ENCODE measurements at regions not wholly inside any gene's neighbourhood (a gene's known extent, or its start where the extent isn't known, plus 50 kb on each side); places are given as distances from the start of the nearest gene placed in this dataset.

DNA sequence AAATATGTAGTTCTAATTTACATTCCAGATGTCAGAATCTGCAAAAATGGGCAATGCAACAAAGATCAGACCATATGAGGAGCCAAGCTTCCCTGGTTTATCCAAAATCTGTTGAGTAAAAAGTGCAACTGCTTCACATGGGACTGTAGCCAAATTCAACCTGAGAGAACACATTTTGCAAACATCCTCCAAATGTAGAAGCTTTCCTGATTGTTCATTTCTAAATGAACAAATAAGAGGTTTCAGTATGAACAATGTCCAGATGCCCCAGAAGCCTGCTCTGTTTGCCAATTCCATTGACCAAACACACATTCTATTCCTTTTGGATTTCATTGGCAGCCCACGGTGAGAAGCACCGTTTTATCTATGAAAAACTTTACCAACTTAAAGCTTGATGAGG is 117.9 kb upstream of the OSR1 start:
- ChIA-PET CTCF (no interaction called here), POLR2A (no interaction called here)

DNA sequence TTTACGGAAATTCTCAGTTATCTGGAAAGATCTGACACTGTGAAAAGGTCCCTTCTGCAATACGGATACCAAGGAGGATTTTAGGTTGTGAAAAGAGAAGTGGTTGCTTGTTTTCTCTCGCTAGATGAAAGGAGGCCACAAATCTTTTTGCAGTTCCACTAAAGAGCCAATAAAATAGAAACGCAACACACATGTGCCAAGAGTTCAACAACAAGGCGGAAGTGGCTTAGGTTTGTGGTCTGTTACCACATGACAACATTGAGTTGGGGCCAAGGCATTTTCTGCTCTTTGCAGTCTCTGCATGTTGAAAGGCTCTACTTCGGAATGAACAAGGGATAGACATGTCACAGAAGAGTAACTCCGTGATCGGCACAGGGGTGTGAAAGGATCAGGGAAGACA is 115.7 kb upstream of the OSR1 start:
- ChIA-PET CTCF (no interaction called here), POLR2A (no interaction called here)

DNA sequence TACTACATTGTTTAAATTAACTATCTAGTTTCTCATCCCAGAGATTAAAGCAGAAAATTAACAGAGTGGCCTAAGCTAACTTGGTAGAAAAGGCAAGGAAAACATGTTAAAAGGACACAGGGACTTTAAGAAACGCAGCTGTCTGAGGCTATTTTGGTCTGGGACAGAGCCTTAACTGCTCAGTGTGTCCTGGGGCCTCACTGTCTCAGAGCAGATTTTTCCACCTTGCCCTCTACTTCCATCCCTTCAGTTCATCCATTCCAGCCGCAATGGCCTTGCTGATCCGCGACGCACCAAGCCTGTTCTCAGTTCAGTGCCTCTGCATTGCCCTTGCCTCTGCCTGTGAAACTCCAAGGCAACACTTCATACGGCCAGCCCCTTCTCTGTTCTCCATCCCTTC is 114.9 kb upstream of the OSR1 start:
- POLR2A ChIA-PET: no interaction called here

DNA sequence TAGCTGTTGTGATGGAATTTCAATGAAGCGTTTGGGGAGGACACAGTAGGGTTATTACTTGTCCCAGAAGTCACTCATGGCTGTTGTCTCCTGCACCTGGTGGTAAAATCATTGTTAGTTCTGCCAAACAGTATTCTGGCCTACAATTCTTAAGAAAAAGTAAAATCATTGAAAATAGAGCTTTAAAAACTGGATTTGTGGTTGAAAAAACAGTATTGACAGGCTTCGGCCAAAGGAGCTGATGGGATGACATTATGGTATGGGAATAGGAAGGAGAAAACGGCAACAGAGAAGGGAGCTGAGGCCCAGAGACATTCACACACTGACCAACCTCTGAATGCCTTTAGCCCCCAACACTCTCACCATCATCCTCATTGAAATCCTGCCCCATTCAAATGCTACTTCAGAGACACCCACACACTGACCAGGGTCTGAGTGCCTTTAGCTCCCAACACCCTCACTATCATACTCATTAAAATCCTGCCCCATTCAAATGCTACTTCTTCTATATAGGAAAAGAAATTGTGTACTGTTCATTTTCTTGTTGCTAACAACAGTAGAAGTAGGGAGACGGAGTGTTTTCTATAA is 114.1 kb upstream of the OSR1 start:
- ChIA-PET POLR2A (no interaction called here), CTCF (no interaction called here)

More for the DNA sequence above, 114.9 kb upstream of the OSR1 start:
- CTCF ChIA-PET: no interaction called here

DNA sequence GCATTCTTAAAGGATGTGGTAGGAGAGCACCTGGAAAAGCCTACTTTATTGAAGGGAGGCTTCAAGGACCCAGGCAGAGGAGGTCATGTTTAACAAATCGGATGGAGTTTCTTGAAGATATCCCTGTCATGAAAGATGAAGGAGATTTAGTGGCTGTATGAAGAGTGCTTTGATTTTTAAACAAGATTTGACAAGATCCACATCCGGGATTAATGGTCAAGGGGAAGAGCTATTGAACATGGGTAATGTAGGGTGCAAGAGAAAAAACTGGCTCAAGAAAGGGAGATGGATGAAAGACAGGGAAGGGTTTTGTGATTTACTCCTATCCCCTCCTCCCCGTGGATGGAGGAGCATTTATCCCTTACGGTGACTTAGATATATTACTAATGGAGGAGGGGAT is 113.1 kb upstream of the OSR1 start:
- ChIA-PET CTCF (no interaction called here), POLR2A (no interaction called here)

DNA sequence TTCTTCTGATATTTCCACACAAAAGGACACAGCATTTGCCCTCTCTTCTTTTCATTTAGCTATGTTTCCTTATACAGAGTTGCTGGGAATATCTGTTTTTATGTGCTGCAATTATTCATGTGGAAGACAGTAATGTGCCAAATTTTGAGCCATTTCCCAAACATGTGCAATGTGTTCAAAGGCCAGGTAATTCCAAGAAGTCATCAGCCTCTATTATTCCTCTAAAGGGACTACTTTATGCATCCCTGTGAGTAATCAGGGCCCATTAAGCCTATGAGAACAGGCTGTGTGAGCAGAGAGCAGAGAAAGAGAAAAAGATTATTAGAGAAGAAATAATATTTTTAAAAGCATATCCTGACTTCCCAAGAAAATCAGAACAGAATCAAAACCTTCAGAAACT is 107.6 kb upstream of the OSR1 start:
- ChIA-PET POLR2A (no interaction called here), CTCF (no interaction called here)

DNA sequence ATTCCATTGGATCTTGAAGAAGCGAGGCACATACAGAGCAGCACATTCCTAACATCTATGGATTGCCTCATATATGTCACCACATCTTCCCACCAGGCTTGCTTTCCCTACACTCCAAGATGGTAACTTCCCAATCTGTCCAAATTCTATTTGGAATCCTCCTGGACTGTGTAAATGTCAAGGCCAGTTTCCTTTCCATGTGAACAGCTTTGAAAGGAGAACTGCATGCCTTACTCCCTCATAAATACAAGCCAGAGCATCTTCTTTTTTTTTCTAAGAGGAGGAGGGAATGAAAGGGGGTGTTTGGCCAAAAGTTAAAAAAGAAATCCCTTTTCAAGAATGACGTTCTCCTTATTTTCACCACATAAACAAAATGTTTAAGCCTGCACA is 103.8 kb upstream of the OSR1 start:
- ChIA-PET CTCF (no interaction called here), POLR2A (no interaction called here)

DNA sequence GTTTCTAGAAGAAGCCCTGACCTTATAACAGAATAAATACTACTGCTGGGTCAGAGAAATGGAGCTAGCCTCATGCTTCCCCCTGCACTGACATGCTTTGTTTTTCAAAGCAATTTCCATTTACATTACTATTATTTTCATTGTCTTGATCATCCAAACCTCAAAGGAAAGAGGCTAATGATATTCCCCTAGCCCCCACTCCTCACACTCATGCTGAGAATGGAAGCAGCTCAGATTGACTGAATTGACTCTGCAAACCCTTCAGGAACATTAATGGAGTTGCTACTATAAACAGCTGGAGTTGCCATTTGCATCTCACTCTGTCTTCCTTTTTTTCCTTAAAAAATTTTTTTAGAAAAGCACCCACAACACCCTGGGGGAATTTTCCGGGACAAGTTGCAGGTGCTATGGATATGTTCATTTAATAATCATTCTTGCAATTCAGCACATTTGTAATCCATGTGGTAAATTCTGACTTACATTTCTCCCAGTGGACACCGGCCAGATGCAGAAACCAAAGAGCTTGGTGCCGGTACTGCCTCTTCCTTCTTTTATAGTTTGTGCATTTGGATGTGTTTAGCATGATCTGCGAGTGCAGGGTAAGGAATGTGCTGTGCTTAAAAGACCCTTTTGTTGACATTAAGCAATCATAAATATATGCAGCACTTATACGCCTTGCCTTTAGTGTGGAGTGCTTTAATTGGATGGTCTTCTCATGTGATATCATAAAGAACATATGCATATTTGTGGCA is 103.3 kb upstream of the OSR1 start:
- ChIA-PET POLR2A (no interaction called here), CTCF (no interaction called here)

DNA sequence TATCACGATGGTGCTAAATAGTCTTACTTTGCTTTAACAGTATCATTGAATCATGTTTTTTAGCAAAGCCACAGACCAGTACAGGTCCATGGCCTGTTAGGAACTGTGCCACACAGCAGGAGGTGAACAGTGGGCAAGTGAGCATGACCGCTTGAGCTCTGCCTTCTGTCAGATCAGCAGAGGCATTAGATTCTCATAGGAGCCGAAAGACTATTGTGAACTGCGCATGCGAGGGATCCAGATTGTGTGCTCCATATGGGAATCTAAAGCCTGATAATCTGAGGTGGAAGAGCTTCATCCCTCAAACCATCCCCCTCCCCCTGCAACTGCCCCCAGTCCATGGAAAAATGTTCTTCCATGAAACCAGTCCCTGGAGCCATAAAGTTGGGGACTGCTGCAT is 102.3 kb upstream of the OSR1 start:
- CTCF ChIA-PET: no interaction called here
- POLR2A ChIA-PET: no interaction called here

DNA sequence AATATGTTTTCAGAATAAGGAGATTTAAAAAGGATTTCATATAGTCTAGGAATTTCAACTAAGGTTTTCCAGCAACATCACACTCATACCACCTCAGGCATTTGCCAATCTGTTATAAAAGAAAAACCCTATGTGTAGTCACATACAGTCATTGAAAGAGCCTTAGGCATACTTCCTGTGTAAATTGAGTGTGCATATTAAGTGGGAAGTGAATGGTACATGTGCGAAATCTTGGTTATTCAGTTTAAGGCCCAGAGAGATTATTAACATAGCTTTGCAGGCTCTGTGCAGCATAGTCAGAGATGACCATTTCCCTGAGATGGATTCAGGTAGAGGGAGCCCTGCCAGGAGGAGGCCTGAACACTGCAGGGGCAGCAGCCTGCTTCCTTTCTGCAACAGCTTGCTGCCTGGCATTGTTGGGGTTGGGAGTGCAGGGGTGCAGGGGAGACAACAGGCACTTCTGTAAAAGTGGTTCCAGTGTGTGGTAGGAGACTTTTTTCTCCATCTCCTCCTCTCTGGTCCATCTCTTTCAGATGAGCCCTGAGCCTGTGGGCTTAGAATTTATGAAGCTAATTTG is 100.1 kb upstream of the OSR1 start:
- POLR2A ChIA-PET: no interaction called here
- CTCF ChIA-PET: no interaction called here

DNA sequence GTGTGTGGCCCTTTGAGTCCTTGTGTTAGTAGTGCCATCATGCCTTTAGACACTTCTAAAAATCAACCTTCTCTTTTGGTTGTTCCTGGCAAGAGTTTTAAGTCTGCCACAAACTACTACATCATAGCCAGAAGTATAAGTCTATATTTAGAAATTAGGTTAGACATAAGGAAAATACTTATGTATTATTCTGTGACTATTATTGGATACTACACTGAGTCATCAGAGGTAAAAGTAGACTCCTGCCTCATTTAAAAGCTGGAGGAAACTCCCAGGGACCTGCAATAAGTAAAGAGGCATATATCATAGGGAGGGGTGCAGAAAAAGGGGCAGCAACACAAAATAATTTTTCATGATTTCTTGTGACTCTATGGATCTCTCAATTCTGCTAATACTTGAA is 99.4 kb upstream of the OSR1 start:
- ChIA-PET CTCF (no interaction called here), POLR2A (no interaction called here)

DNA sequence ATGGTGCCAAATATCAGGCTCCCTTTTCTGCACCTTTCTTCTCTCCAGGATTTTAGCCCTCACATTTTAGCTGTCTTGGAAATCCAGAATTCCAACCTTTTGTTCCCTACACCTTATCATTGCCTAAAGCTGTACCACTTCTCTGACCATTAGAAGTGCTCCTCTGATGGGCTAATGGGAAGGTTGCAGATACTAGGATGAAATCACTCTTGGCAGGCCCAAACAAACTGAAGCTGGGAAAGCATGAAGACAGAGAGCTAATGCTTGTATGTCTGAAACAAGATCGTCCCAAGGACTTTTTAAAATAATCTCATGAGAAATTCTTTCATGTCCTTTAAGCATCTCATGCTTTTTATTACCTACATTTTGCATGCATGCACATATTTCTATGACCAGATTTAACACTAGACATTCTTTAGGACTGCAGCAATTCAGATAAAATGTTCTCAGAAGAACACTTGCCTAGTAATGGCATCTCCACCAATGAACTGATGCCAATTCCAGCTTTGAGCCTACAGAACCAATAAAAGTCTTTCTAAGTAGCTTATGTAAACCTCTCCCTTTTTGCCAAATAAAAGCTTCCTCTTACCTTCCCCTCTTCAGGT is 98.4 kb upstream of the OSR1 start:
- ChIA-PET CTCF (no interaction called here), POLR2A (no interaction called here)

DNA sequence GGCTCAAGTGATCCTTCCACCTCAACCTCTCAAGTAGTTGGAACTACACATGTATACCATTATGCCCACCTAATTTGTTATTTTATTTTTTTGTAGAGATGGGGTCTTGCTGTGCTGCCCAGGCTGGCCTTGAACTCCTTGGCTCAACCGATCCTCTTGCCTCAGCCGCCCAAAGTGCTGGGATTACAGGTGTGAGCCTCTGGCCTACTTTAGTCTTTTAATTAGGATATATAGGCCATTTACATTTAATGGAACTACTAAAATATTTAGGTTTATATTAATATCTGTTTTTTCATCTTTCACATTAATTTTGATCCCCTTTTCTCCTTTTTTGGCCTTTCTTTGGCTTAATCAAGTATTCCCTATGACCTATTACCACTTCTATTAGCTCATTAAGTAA is 95.7 kb upstream of the OSR1 start:
- CTCF ChIA-PET: no interaction called here

DNA sequence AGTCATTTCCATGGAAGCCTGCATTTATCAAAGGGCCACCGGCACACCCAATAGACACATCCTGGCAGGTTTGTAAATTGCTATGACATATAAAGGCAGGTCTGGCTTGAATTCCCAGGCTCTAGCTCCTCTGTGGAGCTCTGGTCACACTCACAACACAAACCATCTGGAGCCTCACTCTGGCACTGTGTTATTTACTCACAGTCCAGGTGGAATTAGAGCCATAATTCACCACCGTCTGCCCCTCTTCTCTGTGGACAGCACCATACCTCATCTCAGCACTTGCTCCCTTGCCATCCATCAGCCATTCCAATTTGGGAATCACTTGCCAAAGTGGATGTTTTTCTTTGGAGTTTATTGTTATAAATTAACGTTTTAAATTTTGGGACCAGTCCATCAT is 84.3 kb upstream of the OSR1 start:
- POLR2A ChIA-PET: no interaction called here
- CTCF ChIA-PET: no interaction called here

More for the DNA sequence above, 95.7 kb upstream of the OSR1 start:
- POLR2A ChIA-PET: no interaction called here

DNA sequence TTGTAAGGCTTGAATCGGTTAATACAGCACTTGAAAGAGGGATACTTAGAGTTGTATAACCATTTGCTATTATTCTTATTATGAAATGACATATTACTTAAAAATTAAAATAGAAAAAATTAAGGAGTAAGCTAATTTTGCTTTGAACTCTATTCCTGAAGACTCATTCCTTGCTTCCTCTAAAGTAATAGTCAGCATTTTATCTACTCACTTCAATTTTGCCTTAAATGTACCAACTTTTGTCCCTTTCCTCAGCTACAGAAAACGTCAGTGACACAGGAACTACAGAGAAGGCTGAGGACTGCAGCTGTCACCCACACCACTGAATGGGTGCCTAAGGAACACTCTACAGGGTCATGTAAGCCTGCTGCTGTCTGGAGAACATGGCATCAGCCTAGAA is 80.7 kb upstream of the OSR1 start:
- POLR2A ChIA-PET: no interaction called here

DNA sequence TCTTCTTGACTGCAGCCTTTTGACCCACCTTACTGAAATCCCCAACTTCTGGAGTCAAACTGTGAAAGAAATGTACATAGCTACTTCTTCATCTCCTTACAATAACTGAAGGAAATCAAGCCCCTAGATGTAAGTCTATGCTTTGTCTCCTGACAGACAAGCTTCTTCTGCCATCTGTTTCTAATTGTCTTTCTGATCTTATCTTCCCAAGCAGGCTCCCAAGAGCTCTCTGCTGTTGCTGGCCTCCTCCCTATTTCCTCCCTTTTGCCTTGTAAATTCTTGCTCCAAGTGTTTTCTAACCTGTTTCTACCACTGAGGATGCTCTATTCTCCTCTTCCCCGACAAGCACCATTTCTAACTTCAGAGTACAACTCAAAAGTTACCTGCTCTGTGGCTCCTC is 77.4 kb upstream of the OSR1 start:
- POLR2A ChIA-PET: no interaction called here
- CTCF ChIA-PET: no interaction called here

More for the DNA sequence above, 80.7 kb upstream of the OSR1 start:
- CTCF ChIA-PET: no interaction called here

DNA sequence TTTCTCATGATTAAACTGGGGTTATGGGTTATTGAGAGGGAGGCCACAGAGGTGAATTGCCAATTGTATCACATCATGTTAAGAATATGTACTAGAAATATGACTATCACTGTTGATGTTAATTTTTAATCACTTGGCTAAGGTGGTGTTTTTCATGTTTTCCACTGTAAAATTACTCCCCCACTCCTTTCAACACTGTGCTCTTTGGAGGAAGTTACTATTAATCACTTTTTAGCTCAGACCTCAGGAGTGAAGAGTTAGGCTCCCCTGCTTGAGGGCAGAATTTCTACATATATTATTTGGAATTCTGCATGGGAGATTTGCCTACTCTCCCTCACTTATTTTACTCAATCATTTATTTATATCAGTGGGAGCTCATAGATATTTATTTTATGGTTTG is 76.0 kb upstream of the OSR1 start:
- CTCF ChIA-PET: no interaction called here
- POLR2A ChIA-PET: no interaction called here

DNA sequence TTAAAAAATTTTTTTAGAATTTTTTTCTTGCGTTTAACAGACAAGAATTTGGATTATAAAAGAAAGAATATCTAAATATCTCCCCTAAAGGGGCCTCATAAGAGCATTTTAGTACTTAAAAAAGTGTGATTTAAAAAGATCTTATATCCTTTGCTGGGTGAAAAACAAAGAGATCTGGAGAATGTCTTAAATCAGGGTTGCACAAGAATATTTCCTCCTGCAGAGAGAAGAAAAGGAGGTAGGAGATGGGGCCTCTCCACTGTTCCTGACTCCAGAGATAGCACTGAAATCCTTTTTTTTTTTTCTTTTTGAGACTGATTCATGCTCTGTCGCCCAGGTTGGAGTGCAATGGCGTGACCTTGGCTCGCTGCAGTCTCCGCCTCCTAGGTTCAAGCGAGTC is 68.5 kb upstream of the OSR1 start:
- ChIA-PET POLR2A (no interaction called here), CTCF (no interaction called here)

DNA sequence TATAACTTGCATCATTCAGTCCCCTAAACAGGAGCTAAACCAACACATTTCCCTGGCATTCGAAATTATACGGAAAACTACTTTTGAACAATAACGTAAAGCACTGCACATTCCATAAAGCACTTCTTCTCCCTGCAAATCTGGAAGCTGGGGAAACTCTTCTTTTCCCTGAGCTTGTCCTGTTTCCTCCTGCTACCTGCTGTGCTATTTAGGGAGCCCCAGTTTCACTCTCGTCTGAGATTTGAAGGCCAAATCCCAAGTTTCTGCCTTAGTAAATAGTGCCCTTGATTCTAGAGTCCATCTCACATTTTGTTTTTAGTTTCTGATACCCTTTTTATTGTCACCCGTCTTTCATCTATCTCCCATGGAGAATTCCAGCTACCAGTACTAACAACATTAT is 67.7 kb upstream of the OSR1 start:
- ChIA-PET POLR2A (no interaction called here), CTCF (no interaction called here)

DNA sequence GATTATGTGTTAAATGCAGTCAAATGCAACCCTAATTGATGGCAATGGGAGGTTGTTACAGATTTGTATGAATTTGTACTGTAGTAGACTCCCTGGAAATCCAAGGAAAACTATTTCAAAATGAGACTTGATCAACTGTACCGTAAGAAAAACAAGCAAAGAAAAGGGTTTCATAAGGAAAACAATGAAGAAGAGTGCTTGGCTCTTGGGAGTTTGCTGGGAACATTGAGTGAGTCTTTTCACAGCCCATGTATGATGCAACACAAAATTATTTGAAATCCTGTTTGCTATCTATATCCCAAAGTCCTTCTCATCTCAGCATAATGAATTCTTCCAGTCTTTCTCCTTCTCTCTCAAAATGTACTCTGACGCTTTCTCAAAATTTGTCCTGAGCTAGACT is 67.0 kb upstream of the OSR1 start:
- CTCF ChIA-PET: no interaction called here

DNA sequence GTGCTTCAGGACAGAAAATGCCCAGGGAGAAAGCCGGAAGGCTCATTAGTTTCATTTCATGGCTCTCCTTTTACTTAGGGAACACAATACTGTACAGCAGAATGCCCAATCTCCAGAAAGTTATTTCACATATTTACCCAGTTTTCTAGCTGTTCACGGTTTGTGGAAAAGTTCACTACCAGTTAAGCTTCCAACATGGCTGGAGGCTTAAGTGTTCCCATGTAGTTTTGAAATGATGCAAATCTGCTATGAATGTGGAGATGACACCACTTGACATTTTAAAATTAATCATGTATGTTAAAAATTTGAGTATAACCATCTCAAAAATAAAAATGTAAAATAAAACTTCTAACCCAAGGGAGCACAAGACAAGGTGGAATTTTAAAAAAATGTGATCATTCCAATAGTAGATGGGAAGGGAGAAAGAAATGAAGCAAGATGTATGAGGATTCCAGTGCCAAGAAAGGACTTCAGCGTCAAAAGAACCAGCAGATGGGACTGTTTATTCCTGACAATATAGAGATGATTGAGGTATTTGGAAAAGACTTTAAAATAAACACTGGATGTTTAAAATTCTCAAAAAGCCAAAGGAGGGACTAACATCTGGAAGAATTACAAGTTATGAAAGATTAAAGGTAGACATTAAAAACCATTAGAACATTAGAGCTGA is 60.9 kb upstream of the OSR1 start:
- ChIA-PET CTCF (no interaction called here), POLR2A (no interaction called here)

More for the DNA sequence above, 67.0 kb upstream of the OSR1 start:
- POLR2A ChIA-PET: no interaction called here

All from activated CD8-positive, alpha-beta memory T cell treated with anti-CD3 and anti-CD28 coated beads for 36 hours (primary cell).